Midbrain (tissue), 1 donor: ENCODE measurements at regions not wholly inside any gene's neighbourhood (a gene's known extent, or its start where the extent isn't known, plus 50 kb on each side); places are given as distances from the start of the nearest gene placed in this dataset.

Experiments
- DNase-seq: peaks from one replicate; lab custom pipeline; 2025; lab: John Stamatoyannopoulos, UW

DNA sequence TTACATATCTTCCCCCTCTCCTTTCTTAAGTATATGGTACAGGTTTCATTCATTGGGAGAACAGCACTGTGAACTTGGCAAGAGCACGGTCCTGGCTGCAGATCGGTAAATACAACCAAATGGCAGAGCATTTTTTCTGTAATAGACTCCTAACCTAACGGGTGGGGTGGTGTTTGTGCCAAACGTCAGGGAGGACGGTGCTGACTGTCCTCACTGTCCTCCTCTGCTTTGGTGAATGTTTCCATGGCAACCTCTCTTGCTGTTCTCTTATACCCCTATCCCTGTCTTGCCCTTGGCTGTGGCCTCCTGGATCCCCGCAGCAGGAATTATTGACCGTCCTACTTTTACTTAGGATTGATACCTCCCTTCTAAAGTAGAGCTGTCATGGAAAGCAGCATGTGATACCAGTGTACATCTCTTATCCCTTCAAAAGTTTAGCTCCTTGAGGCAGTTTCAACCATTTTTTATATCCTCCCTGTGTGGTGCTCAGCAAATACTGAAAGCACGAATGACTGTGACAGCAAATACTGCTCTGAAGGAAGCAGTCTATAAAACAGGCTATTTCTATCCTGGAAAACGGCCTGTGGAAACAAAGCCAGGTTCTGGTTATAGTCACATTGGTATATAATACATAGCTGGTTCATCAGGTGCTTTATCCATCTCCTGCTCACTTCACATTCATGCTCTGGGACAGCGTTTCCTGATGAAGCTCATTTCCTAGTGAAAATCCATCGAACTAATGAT, 275.4 kb upstream of the C2CD4B start:
- DNase-seq, result no peak

DNA sequence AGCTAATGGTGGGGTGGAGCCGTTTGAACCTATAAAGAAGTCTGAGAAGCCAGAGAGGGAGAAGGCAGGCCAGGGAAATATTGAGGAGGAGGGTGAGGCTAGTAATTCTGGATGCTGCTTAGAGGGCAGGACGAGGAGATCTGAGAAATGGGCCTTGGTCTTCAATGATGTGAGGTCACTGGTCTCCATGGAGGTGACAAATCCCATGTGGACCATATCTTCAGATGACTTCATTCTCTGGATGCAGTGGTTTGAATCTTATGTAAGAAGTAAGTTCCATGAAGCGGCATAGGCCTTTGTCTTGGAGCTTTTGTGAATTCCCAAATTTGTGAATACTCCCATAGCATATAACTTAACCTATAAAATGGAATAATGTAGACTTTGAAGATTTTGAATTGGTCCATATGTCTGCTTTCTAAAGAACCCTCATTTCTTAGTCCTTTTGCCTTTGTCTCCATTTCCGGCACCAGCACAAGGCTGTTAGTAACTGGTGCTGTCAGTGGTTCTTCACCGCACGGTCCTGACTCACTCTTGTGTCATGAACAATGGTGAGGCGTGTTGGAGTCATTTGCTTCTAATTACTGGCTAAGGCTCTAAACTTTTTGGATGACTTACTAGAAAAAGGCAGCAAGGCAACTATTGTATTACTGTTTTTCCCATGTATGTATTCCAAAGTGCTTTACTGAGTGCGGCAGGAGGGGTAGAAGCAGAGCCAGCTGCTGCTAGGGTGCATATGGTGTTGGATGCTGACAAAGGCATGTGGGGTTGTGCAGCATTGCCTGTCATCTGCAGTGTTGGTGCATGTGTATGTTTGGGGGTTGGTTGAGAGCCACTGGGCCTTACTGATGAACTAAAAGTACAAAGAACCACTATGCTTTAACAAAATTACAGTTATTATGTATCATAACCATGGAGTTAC, 279.3 kb upstream of the C2CD4B start:
- no peak for DNase-seq

GRCh38 chr15:62445244-62445643, 280.2 kb upstream of the C2CD4B start:
- no peak for DNase-seq

DNA sequence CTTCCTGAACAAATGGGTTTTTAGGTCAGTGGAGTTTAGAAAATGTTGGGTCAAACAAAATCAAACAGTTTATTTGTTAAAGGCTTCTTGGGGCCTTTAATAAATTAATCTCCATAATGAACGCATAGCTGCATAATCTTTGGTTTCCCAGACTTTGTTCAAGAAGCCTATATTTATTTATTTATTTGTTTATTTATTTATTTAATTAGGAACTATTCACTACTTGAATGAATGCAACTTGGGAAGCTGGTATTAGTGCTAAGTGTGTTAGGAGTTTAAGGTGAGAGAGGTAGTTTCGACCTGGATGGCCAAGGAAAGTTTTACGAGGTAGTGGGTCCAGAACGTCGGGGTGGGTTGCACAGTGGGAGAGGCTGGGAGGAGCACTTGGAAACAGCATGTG, 281.9 kb upstream of the C2CD4B start:
- no peak for DNase-seq

DNA sequence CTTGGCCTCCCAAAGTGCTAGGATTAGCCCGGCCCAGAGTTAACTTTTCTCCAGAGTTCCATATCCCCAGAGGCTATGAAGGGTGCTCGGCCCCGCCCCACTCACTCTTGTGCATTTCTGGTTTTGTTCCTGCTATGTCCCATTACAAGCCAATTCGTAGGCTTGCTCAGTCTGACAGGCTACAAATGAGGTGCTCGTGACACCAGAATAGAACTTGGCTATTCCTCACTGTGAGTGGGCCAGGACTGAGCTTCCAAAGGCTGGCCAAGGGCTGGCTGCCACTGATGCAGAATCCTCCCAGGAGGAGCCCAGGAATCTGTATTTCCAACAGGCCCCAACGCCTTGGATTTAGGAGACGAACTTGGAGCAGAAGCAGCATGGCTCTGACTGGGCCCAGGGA, 282.7 kb upstream of the C2CD4B start:
- no peak for DNase-seq

- DNase-seq, result no peak
Measured at GRCh38 chr15:62449638-62450037, 284.6 kb upstream of the C2CD4B start.

GRCh38 chr15:62450061-62450460, 285.0 kb upstream of the C2CD4B start:
- no peak for DNase-seq

GRCh38 chr15:62452026-62452425, 286.9 kb upstream of the C2CD4B start:
- no peak for DNase-seq

DNA sequence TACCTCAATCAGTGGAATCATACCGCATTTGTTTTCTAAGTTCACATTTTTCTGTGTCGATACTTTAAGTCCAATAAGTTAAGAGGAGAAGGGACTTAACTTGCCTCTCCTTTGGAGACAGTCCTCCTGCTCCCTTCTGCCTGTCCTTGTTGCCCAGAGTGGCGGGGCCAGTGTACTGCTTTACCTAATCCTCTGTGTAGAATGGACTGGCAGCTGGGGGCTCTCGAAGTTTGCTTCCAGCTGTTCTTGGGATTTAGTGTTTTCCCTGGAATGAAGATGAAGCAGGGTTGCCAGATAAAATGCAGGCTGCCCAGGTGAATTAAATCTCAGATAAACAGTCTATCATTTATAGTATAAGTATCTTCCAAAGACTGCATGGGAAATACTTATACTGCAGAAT, 287.6 kb upstream of the C2CD4B start:
- DNase-seq, result no peak

- DNase-seq, result no peak
Measured at GRCh38 chr15:62453375-62453774, 288.3 kb upstream of the C2CD4B start.

GRCh38 chr15:62453981-62454380, 288.9 kb upstream of the C2CD4B start:
- no peak for DNase-seq

DNA sequence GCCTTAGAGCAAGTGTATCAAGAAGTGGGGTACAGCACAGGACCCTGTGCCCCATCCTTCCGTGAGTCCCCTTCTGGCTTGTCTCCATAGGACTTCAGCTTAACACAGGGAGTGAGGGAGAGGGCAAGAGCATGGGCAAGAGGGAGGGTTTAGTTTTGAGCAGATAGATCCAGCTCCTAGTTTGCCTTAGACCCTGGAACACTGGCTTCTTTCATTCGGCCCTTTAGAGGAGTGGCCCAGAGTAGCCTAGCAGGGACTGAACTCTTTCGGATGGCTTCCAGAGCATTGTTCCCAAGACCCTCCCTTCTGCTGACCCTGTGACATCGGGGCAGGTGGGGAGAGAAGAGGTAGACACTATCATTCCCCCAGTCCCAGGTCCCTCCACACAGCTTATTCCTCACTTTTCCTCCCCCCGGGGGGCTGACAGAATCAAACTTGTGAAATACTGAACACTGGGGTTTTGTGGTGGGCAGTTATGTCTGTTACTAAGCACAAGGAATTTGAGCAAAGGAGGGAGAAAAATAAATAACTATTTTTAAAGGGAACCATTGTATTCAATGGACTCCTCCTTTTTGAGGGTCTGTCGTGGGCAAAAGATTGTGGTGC, 289.6 kb upstream of the C2CD4B start:
- DNase-seq, result no peak

DNA sequence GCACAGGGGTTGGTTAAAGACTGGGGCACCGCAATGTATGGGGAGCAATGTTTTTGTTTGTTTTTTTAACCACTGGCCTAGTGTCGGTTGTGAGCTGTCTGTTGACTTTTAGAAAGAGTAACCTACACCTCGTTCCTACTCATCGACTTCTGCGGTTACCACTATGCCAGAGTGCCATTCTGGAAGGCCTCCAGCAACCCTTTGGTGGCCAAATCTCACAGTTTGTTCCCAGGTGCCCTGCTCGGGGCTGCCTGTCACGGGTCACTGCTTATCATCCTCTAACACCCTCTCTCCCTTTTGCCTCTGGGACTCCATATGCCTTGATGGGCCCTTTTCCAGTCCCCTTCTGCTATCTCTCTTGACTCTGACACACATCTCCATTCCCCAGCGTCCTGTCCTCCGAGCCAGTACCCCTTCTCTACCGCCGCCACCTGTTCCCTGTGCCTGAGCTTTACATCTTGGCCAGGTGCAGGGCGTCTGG, 290.4 kb upstream of the C2CD4B start:
- no peak for DNase-seq

DNA sequence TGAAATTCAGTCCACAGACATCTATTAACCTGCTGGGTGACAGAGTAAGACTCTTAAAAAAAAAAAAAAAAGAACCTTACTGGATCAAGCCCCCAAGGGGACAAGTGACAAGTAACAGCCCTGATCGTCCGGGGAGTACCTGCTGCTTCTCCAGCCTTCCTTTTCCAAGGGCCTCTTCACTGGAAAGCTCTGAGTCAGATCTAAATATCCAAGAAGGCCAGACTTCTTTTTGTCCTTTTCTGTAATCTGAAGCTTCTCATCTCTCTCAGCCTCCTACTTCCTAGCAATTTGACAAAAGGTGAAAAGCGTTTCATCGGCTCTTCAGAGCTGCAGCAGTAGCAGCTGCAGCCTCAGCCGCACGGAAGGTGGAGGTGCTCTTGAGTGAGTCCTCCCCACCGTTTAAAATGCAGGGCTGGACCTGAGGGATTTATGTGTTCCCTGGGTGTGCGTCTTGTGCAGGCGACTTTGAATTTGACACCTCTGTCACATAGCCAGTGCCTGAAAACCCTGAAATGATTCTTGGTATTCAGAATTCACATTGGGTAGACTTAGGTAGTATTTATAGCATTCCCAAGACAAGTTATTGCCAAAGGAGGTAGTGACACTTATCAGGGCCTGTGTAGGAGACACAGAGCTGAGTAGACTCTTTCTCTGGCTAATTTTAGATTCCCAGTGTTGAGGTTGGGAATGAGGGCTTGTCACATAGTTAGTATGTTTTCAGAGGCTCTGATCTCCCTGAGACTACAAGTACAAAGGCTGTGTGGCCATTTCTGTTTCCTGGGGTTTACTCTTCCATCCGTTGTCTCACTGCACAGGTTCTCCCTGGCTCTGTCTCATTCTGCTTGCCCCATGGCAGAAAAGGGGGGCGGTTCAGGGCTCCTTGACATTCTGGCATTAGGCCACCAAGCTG, 291.2 kb upstream of the C2CD4B start:
- no peak for DNase-seq

DNA sequence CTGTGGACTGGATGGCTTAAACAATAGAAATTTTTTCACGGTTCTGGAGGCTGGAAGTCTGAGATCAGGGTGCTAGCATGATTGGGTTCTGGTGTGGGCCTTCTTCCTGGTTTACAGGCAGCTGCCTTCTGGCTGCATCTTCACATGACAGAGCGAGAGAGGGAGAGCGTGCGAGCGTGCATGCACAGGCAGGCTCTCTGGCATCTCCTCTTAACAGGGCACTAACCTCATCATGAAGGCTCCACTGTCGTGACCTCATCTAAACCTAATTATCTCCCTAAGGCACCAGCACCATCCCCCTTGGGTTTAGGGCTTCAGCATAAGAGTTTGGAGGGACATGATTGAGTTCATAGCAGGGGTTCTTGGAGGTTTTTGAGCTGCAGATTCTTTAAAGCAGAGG, 292.0 kb upstream of the C2CD4B start:
- no peak for DNase-seq

- no peak for DNase-seq
Measured at GRCh38 chr15:62459875-62460274, 294.8 kb upstream of the C2CD4B start.

- no peak for DNase-seq
Measured at GRCh38 chr15:62462268-62462667, 297.2 kb upstream of the C2CD4B start.

DNA sequence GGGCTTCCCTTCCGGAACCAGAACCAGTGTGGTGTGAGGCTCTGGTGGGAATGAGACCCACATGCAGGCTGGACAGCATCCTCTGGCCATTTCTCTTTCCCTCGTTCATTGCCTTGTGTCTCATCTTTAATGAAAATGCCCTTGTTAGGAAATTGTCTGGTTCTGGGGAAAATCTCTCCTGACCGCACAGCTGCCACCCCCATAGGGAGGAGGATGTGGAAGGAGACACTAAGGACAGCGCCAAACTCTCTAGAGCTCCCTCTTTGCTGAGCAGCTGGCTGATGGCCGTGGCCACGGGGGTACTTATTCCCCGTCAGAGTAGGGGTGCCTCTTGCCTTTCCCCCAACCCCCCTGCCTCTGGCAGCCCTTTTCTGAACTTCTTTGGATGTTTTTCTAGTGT, 297.6 kb upstream of the C2CD4B start:
- no peak for DNase-seq

DNA sequence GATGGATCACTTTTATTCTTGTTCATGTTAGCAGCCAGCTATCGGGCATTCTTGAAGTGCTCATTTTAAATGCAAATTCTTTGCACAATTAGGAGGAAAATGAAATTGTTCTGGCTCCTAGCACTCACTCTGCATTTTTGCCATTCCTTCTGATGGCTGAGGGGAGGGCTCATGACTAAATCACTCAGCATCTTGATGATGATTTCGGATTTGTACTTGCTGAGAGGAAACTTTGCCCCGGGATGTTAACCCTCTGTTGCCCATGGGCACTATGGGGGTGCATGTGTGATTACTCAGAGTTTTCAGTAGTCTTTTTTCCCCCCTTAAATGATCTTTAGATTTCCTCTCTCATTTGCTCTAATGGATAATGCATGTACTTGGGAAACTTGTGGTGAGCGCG, 299.6 kb upstream of the C2CD4B start:
- no peak for DNase-seq

DNA sequence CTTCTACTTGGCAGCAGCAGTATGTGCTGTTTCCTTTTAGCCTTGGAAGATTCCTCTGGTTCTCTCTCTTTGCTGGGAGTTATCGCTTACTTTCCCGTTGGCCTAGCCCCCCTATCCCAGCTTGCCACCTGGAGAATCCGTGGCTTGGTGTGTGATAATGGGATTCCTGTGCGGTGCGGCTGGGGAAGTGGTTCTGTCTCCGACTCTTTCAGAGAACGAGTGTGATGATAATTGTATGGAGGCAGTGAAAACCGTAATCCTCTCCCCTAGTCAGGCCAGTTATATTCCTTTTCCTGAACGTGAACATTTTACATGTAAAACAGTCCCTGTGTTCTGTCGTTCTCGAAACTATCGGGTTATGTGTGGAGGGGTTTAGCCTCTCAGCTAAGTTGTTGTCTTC, 300.1 kb upstream of the C2CD4B start:
- DNase-seq, result no peak

- DNase-seq, result no peak
Measured at GRCh38 chr15:62469478-62469873, 304.4 kb upstream of the C2CD4B start.
